ENCODE measurements at regions not wholly inside any gene's neighbourhood (a gene's known extent, or its start where the extent isn't known, plus 50 kb on each side); places are given as distances from the start of the nearest gene placed in this dataset.

DNA sequence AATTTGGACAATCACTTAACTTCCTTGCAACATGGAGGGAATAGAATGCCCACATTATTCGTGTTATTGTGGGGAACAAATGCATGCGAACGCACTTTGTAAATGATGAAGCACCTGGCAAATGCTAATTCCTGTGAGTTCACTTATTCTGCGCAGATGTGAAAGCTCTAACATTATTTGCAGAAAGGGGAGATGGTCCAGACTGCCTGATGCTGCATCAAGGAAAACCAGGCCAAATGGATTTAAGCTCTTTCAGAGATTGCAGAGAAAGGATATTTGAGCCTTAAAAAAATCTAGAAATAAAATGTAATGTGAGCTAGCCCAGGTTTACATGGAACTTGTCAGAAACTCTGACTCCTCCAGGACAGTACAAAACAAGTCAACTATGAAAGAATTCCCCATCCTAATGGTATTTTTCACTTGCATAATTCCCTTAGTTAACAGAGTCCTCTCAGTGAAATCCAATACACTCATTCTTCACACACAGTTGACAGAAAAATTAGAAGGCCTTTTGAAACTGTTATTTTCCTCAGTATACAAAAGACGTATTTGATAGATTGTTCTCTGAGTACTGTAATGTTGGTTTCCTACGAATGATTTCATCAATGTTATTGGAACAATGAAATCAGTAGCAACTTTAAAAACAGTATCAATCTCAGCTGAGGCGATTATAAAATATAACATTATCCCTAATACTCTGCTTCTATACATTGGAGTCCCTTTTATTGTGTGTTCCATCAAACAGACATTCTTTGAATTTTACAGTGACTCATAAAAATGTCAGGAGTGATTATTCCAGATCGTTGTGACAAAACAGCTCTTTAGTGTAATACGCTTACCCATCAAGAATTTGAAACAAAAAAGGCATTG, 136.3 kb upstream of the ANK3 start:
- TF ChIP-seq, protein P1, sequence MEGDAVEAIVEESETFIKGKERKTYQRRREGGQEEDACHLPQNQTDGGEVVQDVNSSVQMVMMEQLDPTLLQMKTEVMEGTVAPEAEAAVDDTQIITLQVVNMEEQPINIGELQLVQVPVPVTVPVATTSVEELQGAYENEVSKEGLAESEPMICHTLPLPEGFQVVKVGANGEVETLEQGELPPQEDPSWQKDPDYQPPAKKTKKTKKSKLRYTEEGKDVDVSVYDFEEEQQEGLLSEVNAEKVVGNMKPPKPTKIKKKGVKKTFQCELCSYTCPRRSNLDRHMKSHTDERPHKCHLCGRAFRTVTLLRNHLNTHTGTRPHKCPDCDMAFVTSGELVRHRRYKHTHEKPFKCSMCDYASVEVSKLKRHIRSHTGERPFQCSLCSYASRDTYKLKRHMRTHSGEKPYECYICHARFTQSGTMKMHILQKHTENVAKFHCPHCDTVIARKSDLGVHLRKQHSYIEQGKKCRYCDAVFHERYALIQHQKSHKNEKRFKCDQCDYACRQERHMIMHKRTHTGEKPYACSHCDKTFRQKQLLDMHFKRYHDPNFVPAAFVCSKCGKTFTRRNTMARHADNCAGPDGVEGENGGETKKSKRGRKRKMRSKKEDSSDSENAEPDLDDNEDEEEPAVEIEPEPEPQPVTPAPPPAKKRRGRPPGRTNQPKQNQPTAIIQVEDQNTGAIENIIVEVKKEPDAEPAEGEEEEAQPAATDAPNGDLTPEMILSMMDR (IDR thresholded peaks at IDR 0.05) = no peak
- no peak for TF ChIP-seq EP300 (IDR thresholded peaks at IDR 0.05)

Data from ovary (tissue), 3 donors.